Uterus (tissue), 3 donors: ENCODE measurements at regions not wholly inside any gene's neighbourhood (a gene's known extent, or its start where the extent isn't known, plus 50 kb on each side); places are given as distances from the start of the nearest gene placed in this dataset.

Experiments used
- DNase-seq, 2 donors: peaks; one replicate each; pipeline ENCODE4 v3.0.0-alpha.2; 2019 to 2020
- H3K27ac ChIP-seq, 2 donors: fragments of 200-600 bp; sonication (generic); 1 replicate in 1 of 2; 2 replicates in 1 of 2; pipeline ENCODE4 v1.5.1; 2016 to 2018
- H3K27me3 ChIP-seq, 2 donors: fragments of 200-600 bp; sonication (generic); one replicate each; pipeline ENCODE4 v1.5.1; 2018 to 2019; ENCODE audit warnings: control low read depth in 1 of 2
- H3K36me3 ChIP-seq, 2 donors: fragments of 200-600 bp; sonication (generic); one replicate each; pipeline ENCODE4 v1.5.1; 2019; ENCODE audit warnings: control low read depth in 1 of 2
- H3K4me1 ChIP-seq, 2 donors: fragments of 200-600 bp; sonication (generic); one replicate each; pipeline ENCODE4 v1.5.1; 2018 to 2019; ENCODE audit warnings: control low read depth in 1 of 2
- H3K4me3 ChIP-seq, 2 donors: fragments of 200-600 bp; sonication (generic); 1 replicate in 1 of 2; 2 replicates in 1 of 2; pipeline ENCODE4 v1.5.1; 2018 to 2019; ENCODE audit warnings: mild to moderate bottlenecking in 1 of 2
- H3K9me3 ChIP-seq, 2 donors: fragments of 200-600 bp; sonication (generic); one replicate each; pipeline ENCODE4 v1.5.1; 2019; ENCODE audit warnings: control low read depth in 1 of 2
- CTCF ChIP-seq, 4 experiments: fragments of 200-600 bp in 2 of 4; fragments of 450-650 bp in 2 of 4; sonication (generic) in 2 of 4; IDR thresholded peaks; one replicate each; pipeline ENCODE4 v1.5.1; 2016 to 2019; ENCODE audit warnings: antibody characterized with exemption in 4 of 4, mild to moderate bottlenecking in 2 of 4, moderate library complexity in 1 of 4
- POLR2A ChIP-seq, 2 donors: fragments of 450-650 bp; IDR thresholded peaks; one replicate each; pipeline ENCODE4 v1.6.1; 2016; ENCODE audit warnings: antibody characterized with exemption in 2 of 2, mild to moderate bottlenecking in 1 of 2, moderate library complexity in 1 of 2
- intact Hi-C: fragments of 100-400 bp; cut with DNase I; formaldehyde crosslinking; loops from one replicate; pipeline ENCODE4 v1.15.1; 2023; ENCODE audit warnings: low total_unique reads
- donor health status: DM: yes; HTN: yes; CAD: no.

- intact Hi-C loops, result no loop called here
- no peak for TF ChIP-seq CTCF (IDR thresholded peaks at IDR 0.05)
- TF ChIP-seq POLR2A (IDR thresholded peaks at IDR 0.05), result no peak
- H3K27me3 ChIP-seq, result no peaks in the 10 kb centered on the region
- no peaks in the 10 kb centered on the region for H3K36me3 ChIP-seq
- H3K4me1 ChIP-seq, result no peaks in the 10 kb centered on the region
- H3K4me3 ChIP-seq, result no peak overlapping the region
- H3K9me3 ChIP-seq, result no peaks in the 10 kb centered on the region
- peak overlapping the region; percentile 11 to 21 for H3K27ac ChIP-seq
- no peak for DNase-seq
These were observed 79.3 kb upstream of the CD28 start for GRCh38 chr2:203626952-203627681.

GRCh38 chr2:203629699-203630098 lies 76.7 kb upstream of the CD28 start:
- Histone ChIP-seq H3K27me3 (no peaks in the 10 kb centered on the region), H3K36me3 (no peaks in the 10 kb centered on the region), H3K4me1 (no peaks in the 10 kb centered on the region), H3K27ac (no peak overlapping the region), H3K4me3 (no peak overlapping the region), H3K9me3 (no peaks in the 10 kb centered on the region)
- TF ChIP-seq CTCF (IDR thresholded peaks at IDR 0.05), result no peak
- TF ChIP-seq POLR2A (IDR thresholded peaks at IDR 0.05), result no peak
- no peak for DNase-seq
- intact Hi-C loops, result no loop called here

- Histone ChIP-seq H3K9me3 (no peaks in the 10 kb centered on the region), H3K27ac (no peak overlapping the region), H3K4me3 (no peak overlapping the region), H3K27me3 (no peaks in the 10 kb centered on the region), H3K4me1 (no peaks in the 10 kb centered on the region), H3K36me3 (no peaks in the 10 kb centered on the region)
- DNase-seq, result no peak
- TF ChIP-seq CTCF (IDR thresholded peaks at IDR 0.05) (no peak), POLR2A (IDR thresholded peaks at IDR 0.05) (no peak)
- intact Hi-C loops, result no loop called here
These were observed 75.2 kb upstream of the CD28 start for GRCh38 chr2:203631068-203631757.

DNA sequence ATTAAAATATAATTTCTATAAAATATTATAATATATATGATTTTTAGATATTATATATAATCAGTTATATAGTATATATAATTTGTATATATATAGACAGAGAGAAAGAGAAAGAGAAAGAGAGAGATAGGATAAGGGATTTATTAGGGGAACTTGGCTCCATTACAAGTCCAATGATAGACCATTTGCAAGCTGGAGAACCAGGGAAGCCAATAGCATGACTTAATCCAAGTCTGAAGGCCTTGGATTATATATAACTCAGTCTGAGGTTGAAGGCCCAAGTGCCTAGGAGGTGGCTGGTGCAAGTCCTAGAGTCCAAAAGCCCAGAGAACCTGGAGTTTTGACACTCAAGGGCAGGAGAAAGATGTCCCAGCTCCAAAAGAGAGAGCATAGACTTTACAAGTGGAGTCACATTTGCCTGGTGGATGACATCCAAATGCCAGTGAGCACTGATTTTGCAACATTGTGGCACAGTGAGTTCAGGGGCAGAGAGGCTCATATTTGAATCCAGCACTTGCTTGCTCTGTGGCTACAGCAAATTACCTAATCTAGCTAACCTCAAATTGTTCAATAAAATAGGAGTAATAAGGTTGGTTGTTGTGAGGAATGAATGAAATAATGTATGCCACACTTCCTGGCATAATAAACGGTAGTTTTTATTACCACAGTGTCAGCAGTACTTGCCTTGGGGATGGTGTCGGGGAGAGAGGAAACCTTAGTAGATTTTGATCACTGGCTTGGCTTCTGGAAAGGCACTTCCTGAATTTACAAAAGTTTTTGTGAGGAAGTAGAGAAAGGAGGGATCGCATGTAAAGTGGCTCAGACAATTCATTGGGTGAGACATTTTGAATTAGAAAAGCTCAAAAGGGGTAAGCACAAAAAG lies 69.6 kb upstream of the CD28 start:
- TF ChIP-seq CTCF (IDR thresholded peaks at IDR 0.05), result no peak
- no peak for TF ChIP-seq POLR2A (IDR thresholded peaks at IDR 0.05)
- Histone ChIP-seq H3K4me3 (no peak overlapping the region), H3K4me1 (no peaks in the 10 kb centered on the region), H3K9me3 (no peaks in the 10 kb centered on the region), H3K27ac (no peak overlapping the region), H3K36me3 (no peaks in the 10 kb centered on the region), H3K27me3 (no peaks in the 10 kb centered on the region)
- DNase-seq, result no peak
- intact Hi-C loops, result no loop called here
